Stimulated activated naive CD8-positive, alpha-beta T cell treated with anti-CD3 and anti-CD28 coated beads, Interleukin-15, Interleukin-2, amounts not matched to agents 100 ng/mL and 50 ng/mL, for 24 hours (primary cell): ENCODE measurements at regions not wholly inside any gene's neighbourhood (a gene's known extent, or its start where the extent isn't known, plus 50 kb on each side); places are given as distances from the start of the nearest gene placed in this dataset.

Experiments
- H3K27ac Mint-ChIP-seq: one replicate; pipeline ENCODE4 v1.8.0; 2021; ENCODE audit warnings: mild to moderate bottlenecking, mixed read lengths
- H3K27me3 Mint-ChIP-seq: one replicate; pipeline ENCODE4 v1.8.0; 2021; ENCODE audit warnings: mixed read lengths
- H3K36me3 Mint-ChIP-seq: one replicate; pipeline ENCODE4 v1.8.0; 2021; ENCODE audit warnings: low read depth, mixed read lengths
- H3K4me1 Mint-ChIP-seq: one replicate; pipeline ENCODE4 v1.8.0; 2021; ENCODE audit warnings: low read depth, mixed read lengths
- H3K4me3 Mint-ChIP-seq: one replicate; pipeline ENCODE4 v1.8.0; 2021; ENCODE audit warnings: mild to moderate bottlenecking, mixed read lengths
- H3K9me3 Mint-ChIP-seq: one replicate; pipeline ENCODE4 v1.8.0; 2021; ENCODE audit warnings: mixed read lengths

DNA sequence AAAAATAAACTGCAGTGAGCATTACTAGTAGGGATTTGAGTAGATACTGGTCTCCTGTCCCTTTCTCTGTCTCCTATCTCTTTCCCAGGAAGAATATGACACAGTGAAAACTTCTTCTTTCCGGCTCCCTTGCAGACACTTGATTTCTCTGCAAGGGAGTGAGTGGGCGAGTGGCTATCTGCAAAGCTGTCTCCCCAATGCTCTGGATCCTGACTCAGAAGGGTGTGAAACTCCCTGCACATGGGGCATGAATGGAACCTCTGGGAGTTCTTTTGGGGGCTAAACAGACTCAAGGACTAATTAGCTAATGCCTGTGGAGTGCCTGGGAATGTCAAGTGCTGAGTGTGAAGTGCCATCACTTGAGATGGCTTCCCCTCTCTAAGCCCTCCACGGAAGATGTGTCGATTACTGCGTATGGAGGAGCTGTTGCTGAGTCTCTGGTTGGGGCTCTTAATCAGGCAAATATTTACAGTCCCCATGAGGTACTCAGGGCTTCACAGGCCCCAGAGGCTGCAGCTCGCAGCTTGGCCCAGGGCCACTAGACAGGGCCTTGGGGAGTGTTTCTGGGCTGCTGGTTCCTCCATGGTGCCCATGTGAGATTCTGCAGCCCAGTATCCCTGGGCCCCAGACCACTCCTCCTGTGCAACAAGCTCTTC lies 139.8 kb downstream of the RPS24 start:
- no peaks in the 10 kb centered on the region for H3K36me3 Mint-ChIP-seq
- H3K4me3 Mint-ChIP-seq: no peak overlapping the region
- H3K27ac Mint-ChIP-seq: no peak overlapping the region
- H3K27me3 Mint-ChIP-seq: no peaks in the 10 kb centered on the region
- no peaks in the 10 kb centered on the region for H3K4me1 Mint-ChIP-seq
- H3K9me3 Mint-ChIP-seq: no peaks in the 10 kb centered on the region

DNA sequence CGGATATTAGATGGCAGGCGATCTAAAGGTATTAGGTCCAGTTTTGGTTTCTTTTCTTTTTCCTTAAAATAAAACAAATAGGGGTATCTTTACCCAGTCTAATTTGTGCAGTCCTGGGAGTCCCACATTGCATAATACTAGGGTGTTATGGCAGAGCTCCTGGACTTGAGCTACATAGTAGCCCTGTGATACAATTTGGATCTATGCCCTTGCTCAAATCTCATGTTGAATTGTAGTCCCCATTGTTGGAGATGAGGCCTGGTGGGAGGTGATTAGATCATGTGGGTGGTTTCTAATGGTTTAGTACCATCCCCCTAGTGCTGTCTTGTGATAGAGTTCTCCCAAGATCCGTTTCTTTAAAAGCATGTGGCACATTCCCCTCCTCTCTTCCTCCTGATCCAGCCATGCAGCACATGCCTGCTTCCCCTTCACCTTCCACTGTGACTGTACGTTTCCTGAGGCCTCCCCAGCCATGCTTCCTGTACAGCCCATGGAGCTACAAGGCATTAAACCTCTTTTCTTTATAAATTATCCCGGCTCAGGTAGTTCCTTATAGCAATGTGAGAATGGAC lies 141.9 kb downstream of the RPS24 start:
- Mint-ChIP-seq H3K4me1 (no peaks in the 10 kb centered on the region), H3K36me3 (no peaks in the 10 kb centered on the region), H3K27me3 (no peaks in the 10 kb centered on the region), H3K27ac (no peak overlapping the region), H3K4me3 (no peak overlapping the region), H3K9me3 (no peaks in the 10 kb centered on the region)

DNA sequence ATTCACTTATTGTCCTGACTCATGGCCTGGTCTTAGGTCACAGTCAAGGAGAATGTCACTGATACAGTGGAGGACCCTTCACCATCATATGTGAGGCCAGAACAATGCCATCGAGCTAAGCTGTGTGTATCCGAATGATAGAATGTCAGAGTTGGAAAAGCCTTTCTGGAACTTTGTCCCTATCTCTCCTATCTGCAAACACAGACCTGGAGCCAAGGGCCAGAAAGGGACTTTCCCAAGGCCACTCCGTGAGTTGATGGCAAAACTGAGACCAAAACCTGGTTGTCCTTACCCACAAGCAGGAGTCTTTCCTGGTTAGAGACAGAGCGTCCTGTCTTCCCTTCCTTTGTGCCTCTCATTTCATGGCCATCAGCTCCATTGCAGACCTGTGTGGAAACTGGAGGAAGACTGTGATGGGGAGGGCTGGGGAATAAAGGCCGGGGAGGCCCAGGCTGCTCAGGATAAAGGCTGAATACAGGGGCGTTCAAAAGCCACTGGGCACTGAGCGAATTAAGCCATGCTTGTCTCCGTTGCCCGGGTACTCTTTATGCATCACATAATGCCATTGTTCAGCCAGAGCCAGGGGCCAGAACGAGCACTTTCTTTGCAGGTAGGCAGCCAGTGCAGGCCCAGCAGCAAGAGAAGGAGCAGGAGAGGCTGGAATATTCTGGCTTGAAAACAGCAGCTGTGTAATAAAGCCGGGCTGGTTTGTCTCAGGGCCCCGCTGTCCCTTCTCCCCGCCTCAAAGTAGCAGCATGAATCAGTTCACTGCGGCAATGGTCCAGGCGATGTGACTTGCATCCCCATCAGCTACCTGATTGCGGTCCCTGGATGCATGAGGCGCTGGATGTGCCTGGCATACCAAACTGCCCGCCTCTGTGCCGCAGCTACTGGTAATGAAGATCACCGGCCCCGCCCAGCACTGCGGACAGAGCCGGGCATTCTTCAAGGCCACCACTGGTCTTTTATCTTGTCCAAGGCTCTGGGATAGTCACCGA lies 143.0 kb downstream of the RPS24 start:
- H3K36me3 Mint-ChIP-seq: no peaks in the 10 kb centered on the region
- H3K27me3 Mint-ChIP-seq: no peaks in the 10 kb centered on the region
- no peak overlapping the region for H3K4me3 Mint-ChIP-seq
- H3K27ac Mint-ChIP-seq: no peak overlapping the region
- H3K9me3 Mint-ChIP-seq: no peaks in the 10 kb centered on the region
- H3K4me1 Mint-ChIP-seq: no peaks in the 10 kb centered on the region

DNA sequence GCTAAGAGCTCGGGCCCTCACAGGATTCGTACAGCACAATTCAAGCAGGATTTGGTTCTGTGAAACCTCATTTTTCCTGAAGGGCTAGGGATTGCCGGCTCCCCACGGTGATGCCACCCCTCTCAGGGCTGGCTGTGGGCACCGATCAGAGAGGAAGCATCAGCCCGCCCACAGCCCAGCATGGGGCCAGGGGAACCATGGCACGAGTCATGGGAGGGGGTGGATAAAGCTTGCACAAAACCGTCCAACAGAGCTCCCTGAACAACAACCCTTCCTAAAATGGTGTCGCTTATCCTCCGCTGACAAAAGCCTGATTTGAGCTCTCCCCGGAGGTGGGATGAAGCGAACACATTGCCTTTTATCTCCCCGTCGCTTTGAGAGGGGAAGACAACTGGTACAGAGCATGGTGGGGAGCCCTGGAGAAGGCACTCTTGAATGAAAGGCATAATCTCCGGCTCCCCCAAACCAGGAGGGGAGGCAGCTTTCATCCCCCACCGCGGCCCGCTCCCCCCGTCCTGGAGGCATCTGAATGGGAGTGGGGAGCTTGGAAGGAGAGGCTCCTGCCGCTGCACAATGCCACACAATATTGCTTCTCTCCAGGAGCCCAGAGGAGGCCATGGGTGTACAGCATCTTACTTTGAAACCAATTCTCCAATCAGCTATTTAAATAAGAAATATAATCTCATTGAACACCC lies 144.0 kb downstream of the RPS24 start:
- Mint-ChIP-seq H3K27ac (no peak overlapping the region), H3K4me1 (no peaks in the 10 kb centered on the region), H3K9me3 (no peaks in the 10 kb centered on the region), H3K27me3 (no peaks in the 10 kb centered on the region), H3K36me3 (no peaks in the 10 kb centered on the region), H3K4me3 (no peak overlapping the region)

DNA sequence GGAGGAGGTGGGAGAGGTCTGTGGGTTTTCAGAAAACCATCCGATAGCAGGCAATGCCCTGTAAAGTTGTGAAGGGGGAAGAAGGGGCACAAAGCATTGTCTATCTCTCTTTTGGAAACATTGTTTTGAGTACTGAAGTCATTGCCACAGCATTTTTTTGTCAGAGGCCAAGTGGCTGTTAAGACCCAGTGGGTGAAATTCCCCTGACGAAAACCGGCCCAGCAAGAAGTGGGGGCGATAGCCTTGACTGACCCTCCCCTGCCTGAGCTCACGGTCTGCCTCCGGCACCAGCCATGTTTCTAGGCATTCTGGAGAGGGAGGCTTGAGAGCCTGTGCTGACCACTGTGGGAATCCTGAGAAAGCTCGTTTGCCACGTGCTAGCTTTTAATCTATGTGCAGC lies 144.7 kb downstream of the RPS24 start:
- Mint-ChIP-seq H3K27me3 (no peaks in the 10 kb centered on the region), H3K4me1 (no peaks in the 10 kb centered on the region), H3K36me3 (no peaks in the 10 kb centered on the region), H3K9me3 (no peaks in the 10 kb centered on the region), H3K27ac (no peak overlapping the region), H3K4me3 (no peak overlapping the region)

DNA sequence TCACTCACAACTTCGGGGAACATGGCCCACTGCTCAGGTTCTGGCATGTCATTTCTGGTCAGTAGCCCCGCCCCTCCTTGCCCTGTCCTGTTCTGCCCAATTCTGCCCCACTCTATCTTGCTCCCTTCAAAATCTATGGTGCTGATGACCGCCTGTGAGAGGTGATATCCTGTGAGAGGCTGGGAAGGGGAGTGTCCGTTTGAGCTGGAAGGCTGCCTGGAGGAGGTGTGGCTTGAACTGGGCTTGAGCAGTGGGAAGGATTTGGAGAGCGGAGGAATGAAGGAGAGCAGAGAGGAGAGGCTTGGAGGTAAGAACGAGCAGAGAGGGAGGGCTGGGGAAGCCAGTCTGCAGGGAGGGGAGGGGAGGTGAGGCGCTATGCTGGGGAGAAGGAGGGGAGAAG lies 145.3 kb downstream of the RPS24 start:
- Mint-ChIP-seq H3K27ac (no peak overlapping the region), H3K27me3 (no peaks in the 10 kb centered on the region), H3K4me1 (no peaks in the 10 kb centered on the region), H3K9me3 (no peaks in the 10 kb centered on the region), H3K36me3 (no peaks in the 10 kb centered on the region), H3K4me3 (no peak overlapping the region)

DNA sequence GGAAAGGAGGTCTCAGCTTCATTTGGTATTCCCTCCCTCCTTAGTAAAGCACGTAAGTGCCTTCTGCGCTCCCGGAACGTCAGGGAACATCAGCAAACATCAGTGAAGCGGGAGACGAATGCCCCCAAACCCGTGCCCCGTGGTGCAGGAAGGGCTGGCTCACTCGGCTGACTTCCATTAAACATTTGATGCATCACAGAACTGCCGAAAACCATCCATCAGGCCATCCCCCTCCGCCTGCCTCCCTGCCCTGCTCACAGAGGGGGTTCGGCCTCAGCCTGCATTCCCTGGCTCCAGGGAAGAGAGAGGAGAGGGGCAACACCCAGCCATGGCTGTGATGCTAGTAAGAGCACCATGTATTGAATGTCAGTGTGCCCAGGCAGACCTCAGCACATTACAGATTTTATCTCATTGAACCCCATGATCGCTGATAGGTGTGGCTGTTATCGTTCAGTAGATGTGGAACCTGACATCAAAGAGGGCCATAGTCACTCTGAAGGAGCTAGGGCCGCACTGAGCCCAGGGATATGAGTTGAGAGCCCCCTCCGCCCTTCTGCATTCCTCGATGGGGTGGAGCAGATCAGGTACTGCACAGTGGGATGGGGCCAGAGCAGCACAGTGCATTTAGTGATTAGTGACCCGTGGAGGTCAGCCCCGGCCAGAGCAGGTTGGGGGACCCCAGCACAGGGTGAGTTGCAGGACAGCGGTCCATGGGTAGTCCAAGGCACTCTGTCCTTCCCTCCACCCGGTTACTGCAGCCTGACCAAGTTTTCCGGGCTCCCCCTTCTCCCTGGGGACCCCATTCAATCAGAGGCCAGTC lies 146.4 kb downstream of the RPS24 start:
- no peak overlapping the region for H3K4me3 Mint-ChIP-seq
- H3K36me3 Mint-ChIP-seq: no peaks in the 10 kb centered on the region
- no peaks in the 10 kb centered on the region for H3K27me3 Mint-ChIP-seq
- H3K27ac Mint-ChIP-seq: no peak overlapping the region
- no peaks in the 10 kb centered on the region for H3K4me1 Mint-ChIP-seq
- H3K9me3 Mint-ChIP-seq: no peaks in the 10 kb centered on the region

DNA sequence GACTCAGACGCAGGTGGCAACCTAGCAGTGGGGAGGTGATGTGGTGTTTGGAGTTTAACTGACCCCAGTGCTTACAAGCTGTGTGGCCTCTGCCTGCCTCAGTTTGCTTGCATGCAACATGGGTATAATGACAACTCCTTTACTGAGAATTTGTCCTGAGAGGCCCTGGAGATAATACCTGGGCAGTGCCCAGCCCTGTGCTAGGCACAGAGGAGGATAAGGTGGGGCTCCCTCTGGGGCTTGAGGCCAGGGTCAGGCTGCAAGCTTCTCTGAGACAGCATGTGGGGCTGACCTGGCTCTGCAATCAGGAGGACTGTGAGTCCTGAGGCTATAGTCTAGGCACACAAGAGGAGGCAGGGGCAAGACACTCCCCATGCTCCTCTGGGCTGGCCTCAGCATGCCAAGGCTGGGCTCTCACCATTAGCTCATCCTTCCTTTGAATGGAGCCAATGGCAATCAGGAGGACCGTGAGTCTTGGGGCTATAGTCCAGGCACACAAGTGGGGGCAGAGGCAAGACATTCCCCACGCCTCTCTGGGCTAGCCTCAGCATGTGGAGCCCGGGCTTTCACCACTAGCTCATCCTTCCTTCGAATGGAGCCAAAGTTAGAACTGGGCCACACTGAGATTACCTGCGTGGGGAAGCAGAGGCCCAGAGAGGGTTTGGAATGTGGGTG lies 147.9 kb downstream of the RPS24 start:
- no peaks in the 10 kb centered on the region for H3K9me3 Mint-ChIP-seq
- H3K36me3 Mint-ChIP-seq: no peaks in the 10 kb centered on the region
- H3K27ac Mint-ChIP-seq: no peak overlapping the region
- no peak overlapping the region for H3K4me3 Mint-ChIP-seq
- H3K27me3 Mint-ChIP-seq: no peaks in the 10 kb centered on the region
- no peaks in the 10 kb centered on the region for H3K4me1 Mint-ChIP-seq

DNA sequence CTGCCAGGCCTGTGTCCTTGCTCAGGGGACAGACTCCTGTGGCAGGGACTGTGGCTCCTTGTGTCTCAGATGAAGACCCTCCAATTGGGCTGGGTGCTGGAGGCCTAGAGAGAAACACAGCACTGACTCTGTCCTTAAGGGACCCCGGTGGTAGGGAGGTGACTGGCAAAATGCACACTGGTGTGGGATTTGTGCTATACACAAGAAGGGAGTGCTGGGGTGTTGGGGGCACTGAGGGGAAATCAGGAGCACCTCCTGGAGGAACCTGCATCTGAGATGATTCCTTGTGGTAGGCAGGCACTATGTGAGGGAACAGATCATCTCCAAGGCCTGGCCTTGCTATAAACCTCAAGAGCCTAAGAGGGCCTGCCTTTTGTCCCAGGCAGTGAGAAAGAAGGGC lies 149.2 kb downstream of the RPS24 start:
- H3K27me3 Mint-ChIP-seq: no peaks in the 10 kb centered on the region
- no peaks in the 10 kb centered on the region for H3K9me3 Mint-ChIP-seq
- H3K4me3 Mint-ChIP-seq: no peak overlapping the region
- no peak overlapping the region for H3K27ac Mint-ChIP-seq
- no peaks in the 10 kb centered on the region for H3K4me1 Mint-ChIP-seq
- no peaks in the 10 kb centered on the region for H3K36me3 Mint-ChIP-seq

DNA sequence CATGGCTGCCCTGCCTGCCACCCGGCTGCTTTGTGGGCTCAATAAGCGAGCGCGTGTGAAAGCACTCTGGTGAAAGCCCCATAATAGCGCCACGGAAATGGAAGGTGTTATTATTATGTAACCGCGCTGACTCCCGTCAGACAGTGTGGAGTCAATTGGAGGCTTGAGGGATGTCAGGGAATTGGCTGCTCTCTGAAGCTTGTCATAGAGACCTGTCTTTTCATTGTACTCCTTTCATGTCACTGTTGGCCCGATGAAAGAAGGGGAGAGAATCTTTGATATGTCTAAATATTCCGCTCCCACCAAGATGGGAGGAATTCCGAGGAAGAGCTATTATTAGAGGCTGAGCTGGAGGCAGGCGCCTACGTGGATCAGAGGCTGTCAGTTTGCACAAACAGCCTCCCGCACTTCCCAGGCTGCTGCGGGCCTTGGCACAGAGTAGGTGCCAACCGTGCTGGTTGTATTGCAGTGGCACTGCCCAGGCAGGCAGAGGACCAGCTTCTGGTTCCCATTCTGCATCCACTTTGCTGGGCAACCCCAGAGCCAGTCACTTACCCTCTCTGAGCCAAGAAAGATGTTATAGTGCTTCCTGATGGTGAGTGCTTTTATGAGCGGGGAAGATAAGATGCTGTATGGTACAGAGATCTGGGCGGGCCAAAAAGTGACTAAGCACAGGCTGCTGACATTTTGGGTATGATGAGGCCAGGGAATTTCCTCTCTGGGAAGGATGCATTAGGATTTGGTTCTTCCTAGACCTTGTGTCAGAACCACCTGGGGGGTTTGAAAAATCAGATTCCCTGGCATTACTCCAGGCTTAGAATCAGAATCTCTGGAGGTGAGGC lies 151.4 kb downstream of the RPS24 start:
- H3K36me3 Mint-ChIP-seq: no peaks in the 10 kb centered on the region
- no peaks in the 10 kb centered on the region for H3K4me1 Mint-ChIP-seq
- no peaks in the 10 kb centered on the region for H3K27me3 Mint-ChIP-seq
- no peak overlapping the region for H3K27ac Mint-ChIP-seq
- H3K9me3 Mint-ChIP-seq: no peaks in the 10 kb centered on the region
- no peak overlapping the region for H3K4me3 Mint-ChIP-seq

DNA sequence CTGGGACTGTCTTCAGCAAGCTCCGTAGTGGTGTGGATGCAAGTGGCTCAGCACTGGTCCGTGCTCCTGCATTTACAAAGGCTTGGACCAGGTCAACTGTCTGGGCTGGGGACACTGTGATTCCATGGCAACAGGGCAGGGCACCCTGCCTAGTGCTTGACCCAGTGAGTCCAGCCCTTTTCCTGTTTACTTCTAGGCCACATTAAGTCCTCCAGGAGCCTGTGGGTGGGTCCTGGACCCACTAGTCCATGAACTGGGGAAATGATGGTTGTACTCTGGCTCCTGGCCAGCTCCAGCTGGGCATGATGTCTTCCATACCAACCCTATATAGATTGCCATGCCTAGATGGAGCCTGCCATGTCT lies 152.0 kb downstream of the RPS24 start:
- Mint-ChIP-seq H3K36me3 (no peaks in the 10 kb centered on the region), H3K4me1 (no peaks in the 10 kb centered on the region), H3K9me3 (no peaks in the 10 kb centered on the region), H3K27me3 (no peaks in the 10 kb centered on the region), H3K27ac (no peak overlapping the region), H3K4me3 (no peak overlapping the region)

DNA sequence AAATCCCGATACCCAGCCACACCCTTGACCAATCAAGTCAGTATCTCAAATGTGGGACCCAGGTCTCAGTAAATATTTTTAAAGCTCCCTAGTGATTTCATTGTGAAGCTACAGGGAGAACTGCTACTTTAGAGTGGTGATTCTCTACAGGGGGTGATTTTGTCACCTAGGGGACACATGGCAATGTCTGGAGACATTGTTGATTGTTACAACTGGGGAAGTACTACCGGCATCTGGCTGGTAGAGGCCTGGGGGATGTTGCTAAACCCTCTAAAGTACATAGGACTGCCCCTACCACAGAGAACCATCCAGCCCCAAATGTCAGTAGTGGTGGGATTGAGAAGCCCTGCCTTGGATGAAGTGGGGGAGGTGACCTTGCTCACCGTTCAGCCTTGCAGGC lies 152.9 kb downstream of the RPS24 start:
- H3K4me1 Mint-ChIP-seq: no peaks in the 10 kb centered on the region
- H3K27me3 Mint-ChIP-seq: no peaks in the 10 kb centered on the region
- no peaks in the 10 kb centered on the region for H3K36me3 Mint-ChIP-seq
- H3K4me3 Mint-ChIP-seq: no peak overlapping the region
- H3K27ac Mint-ChIP-seq: no peak overlapping the region
- H3K9me3 Mint-ChIP-seq: no peaks in the 10 kb centered on the region

DNA sequence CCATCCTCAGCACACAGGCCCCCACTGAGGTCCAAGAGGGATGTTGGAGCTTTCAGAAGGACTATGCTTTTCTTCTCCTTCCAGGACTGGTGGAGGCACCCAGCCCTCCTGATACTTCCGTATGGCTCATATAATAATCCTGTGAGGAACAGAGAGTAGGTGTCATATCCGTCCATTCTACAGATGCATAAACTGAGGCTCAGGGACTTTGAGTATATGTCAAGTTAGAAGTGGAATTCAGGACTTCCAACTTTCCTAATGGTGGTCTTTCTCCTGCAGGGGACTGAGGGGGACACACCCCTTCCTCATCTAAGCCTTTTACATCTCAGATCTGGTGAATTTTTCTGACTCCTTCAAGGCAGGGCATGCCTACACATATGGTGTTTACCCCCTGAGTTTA lies 153.7 kb downstream of the RPS24 start:
- no peaks in the 10 kb centered on the region for H3K9me3 Mint-ChIP-seq
- no peaks in the 10 kb centered on the region for H3K4me1 Mint-ChIP-seq
- no peaks in the 10 kb centered on the region for H3K36me3 Mint-ChIP-seq
- no peak overlapping the region for H3K27ac Mint-ChIP-seq
- H3K4me3 Mint-ChIP-seq: no peak overlapping the region
- no peaks in the 10 kb centered on the region for H3K27me3 Mint-ChIP-seq
